ENCODE measurements at regions not wholly inside any gene's neighbourhood (a gene's known extent, or its start where the extent isn't known, plus 50 kb on each side); places are given as distances from the start of the nearest gene placed in this dataset.

GRCh38 chr3:70800951-70801350 is 488.5 kb upstream of the MDFIC2 start:
- DNase-seq (ENCODE audit: low read depth in 2 of 2) = no peak

- no peak for DNase-seq (ENCODE audit: low read depth in 2 of 2)
Observed at GRCh38 chr3:70789878-70790277, 477.4 kb upstream of the MDFIC2 start.

GRCh38 chr3:70780790-70781189 is 468.4 kb upstream of the MDFIC2 start:
- DNase-seq (ENCODE audit: low read depth in 2 of 2) = no peak

GRCh38 chr3:70779296-70779695 is 466.9 kb upstream of the MDFIC2 start:
- DNase-seq (ENCODE audit: low read depth in 2 of 2) = no peak

- no peak for DNase-seq (ENCODE audit: low read depth in 2 of 2)
Observed at GRCh38 chr3:70776081-70776480, 463.6 kb upstream of the MDFIC2 start.

GRCh38 chr3:70775257-70775656 is 462.8 kb upstream of the MDFIC2 start:
- no peak for DNase-seq (ENCODE audit: low read depth in 2 of 2)

- no peak for DNase-seq (ENCODE audit: low read depth in 2 of 2)
Observed at GRCh38 chr3:70774641-70775040, 462.2 kb upstream of the MDFIC2 start.

GRCh38 chr3:70771426-70772147 is 459.1 kb upstream of the MDFIC2 start:
- no peak for DNase-seq (ENCODE audit: low read depth in 2 of 2)

- DNase-seq (ENCODE audit: low read depth in 2 of 2) = no peak
Observed at GRCh38 chr3:70770650-70771049, 458.2 kb upstream of the MDFIC2 start.

GRCh38 chr3:70766301-70766700 is 453.9 kb upstream of the MDFIC2 start:
- no peak for DNase-seq (ENCODE audit: low read depth in 2 of 2)

GRCh38 chr3:70763894-70764293 is 451.5 kb upstream of the MDFIC2 start:
- DNase-seq (ENCODE audit: low read depth in 2 of 2) = no peak

- DNase-seq (ENCODE audit: low read depth in 2 of 2) = no peak
Observed at GRCh38 chr3:70757658-70758057, 445.2 kb upstream of the MDFIC2 start.

- no peak for DNase-seq (ENCODE audit: low read depth in 2 of 2)
Observed at GRCh38 chr3:70755526-70755925, 443.1 kb upstream of the MDFIC2 start.

GRCh38 chr3:70754314-70754713 is 441.9 kb upstream of the MDFIC2 start:
- no peak for DNase-seq (ENCODE audit: low read depth in 2 of 2)

GRCh38 chr3:70753572-70753971 is 441.1 kb upstream of the MDFIC2 start:
- no peak for DNase-seq (ENCODE audit: low read depth in 2 of 2)

GRCh38 chr3:70752051-70752450 is 439.6 kb upstream of the MDFIC2 start:
- no peak for DNase-seq (ENCODE audit: low read depth in 2 of 2)

GRCh38 chr3:70749122-70749521 is 436.7 kb upstream of the MDFIC2 start:
- DNase-seq (ENCODE audit: low read depth in 2 of 2) = no peak

- no peak for DNase-seq (ENCODE audit: low read depth in 2 of 2)
Observed at GRCh38 chr3:70748593-70748992, 436.2 kb upstream of the MDFIC2 start.

- no peak for DNase-seq (ENCODE audit: low read depth in 2 of 2)
Observed at GRCh38 chr3:70747847-70748246, 435.4 kb upstream of the MDFIC2 start.

GRCh38 chr3:70744536-70744935 is 432.1 kb upstream of the MDFIC2 start:
- DNase-seq (ENCODE audit: low read depth in 2 of 2) = no peak

GRCh38 chr3:70743754-70744153 is 431.3 kb upstream of the MDFIC2 start:
- no peak for DNase-seq (ENCODE audit: low read depth in 2 of 2)

GRCh38 chr3:70742081-70742480 is 429.6 kb upstream of the MDFIC2 start:
- no peak for DNase-seq (ENCODE audit: low read depth in 2 of 2)

GRCh38 chr3:70740872-70741271 is 428.4 kb upstream of the MDFIC2 start:
- DNase-seq (ENCODE audit: low read depth in 2 of 2) = no peak

- no peak for DNase-seq (ENCODE audit: low read depth in 2 of 2)
Observed at GRCh38 chr3:70740071-70740470, 427.6 kb upstream of the MDFIC2 start.
